ENCODE measurements at regions not wholly inside any gene's neighbourhood (a gene's known extent, or its start where the extent isn't known, plus 50 kb on each side); places are given as distances from the start of the nearest gene placed in this dataset.

- DNase-seq: no peak
Measured at GRCh38 chr1:184882957-184883815, 91.1 kb downstream of the NIBAN1 start.

GRCh38 chr1:184881941-184882913, 92.1 kb downstream of the NIBAN1 start:
- no peak for DNase-seq

GRCh38 chr1:184879876-184880557, 94.3 kb downstream of the NIBAN1 start:
- DNase-seq: no peak

- DNase-seq: no peak
Measured at GRCh38 chr1:184878602-184879001, 95.7 kb downstream of the NIBAN1 start.

- no peak for DNase-seq
Measured at GRCh38 chr1:184878002-184878401, 96.3 kb downstream of the NIBAN1 start.

- DNase-seq: peak; percentile 86
Measured at GRCh38 chr1:184876015-184876414, 98.3 kb downstream of the NIBAN1 start.

GRCh38 chr1:184875218-184875617, 99.1 kb downstream of the NIBAN1 start:
- DNase-seq: no peak

- no peak for DNase-seq
Measured at GRCh38 chr1:184870319-184870718, 104.0 kb downstream of the NIBAN1 start.

GRCh38 chr1:184867866-184868689, 106.2 kb downstream of the NIBAN1 start:
- peak; percentile 43 for DNase-seq

GRCh38 chr1:184866991-184867788, 107.1 kb downstream of the NIBAN1 start:
- DNase-seq: peak; percentile 88

- no peak for DNase-seq
Measured at GRCh38 chr1:184866586-184866985, 107.7 kb downstream of the NIBAN1 start.

GRCh38 chr1:184865831-184866230, 108.5 kb downstream of the NIBAN1 start:
- no peak for DNase-seq

- no peak for DNase-seq
Measured at GRCh38 chr1:184861755-184862336, 107.2 kb upstream of the EDEM3 start.

- no peak for DNase-seq
Measured at GRCh38 chr1:184860985-184861754, 106.5 kb upstream of the EDEM3 start.

- no peak for DNase-seq
Measured at GRCh38 chr1:184860535-184860934, 105.9 kb upstream of the EDEM3 start.

- DNase-seq: no peak
Measured at GRCh38 chr1:184859381-184860105, 104.9 kb upstream of the EDEM3 start.

- DNase-seq: no peak
Measured at GRCh38 chr1:184858288-184858687, 103.6 kb upstream of the EDEM3 start.

- DNase-seq: no peak
Measured at GRCh38 chr1:184854496-184855140, 100.0 kb upstream of the EDEM3 start.

GRCh38 chr1:184854036-184854435, 99.4 kb upstream of the EDEM3 start:
- no peak for DNase-seq

Measured in OCI-M1 (cell line).